OCI-LY7 (cell line): ENCODE measurements at regions not wholly inside any gene's neighbourhood (a gene's known extent, or its start where the extent isn't known, plus 50 kb on each side); places are given as distances from the start of the nearest gene placed in this dataset.

Source experiments
- CTCF ChIP-seq: fragments of 200-600 bp; sonication (generic); conservative IDR thresholded peaks from 2 replicates; pipeline ENCODE4 v1.5.1; 2014; ENCODE audit warnings: mild to moderate bottlenecking, antibody characterized with exemption, low read length, moderate library complexity, mixed read lengths
- EZH2phosphoT487 ChIP-seq: fragments of 200-600 bp; sonication (generic); IDR thresholded peaks from 2 replicates; pipeline ENCODE4 v1.6.1; 2018; ENCODE audit warnings: low read depth, borderline replicate concordance, mild to moderate bottlenecking, mixed run types, antibody characterized with exemption, low read length, moderate library complexity, mixed read lengths

DNA sequence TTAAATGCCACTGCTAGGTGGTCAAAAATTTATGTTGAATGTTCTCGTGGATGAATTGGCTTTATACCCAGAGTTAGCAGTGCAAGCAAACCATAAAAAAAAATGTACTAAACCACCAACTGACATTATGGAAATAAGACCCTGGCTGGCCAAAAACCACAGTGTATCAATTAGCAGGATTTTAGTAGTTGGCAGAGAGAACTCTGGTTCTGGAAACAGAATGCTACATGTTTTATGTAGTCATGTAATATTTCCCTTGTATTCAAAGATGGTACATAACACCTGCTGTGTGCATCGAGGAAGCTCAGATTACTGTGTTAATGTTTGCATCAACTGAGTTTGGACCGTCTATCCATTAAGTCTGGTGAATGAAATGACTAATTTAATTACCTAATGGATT is 618.5 kb downstream of the CCSER2 start:
- TF ChIP-seq CTCF (no peak), EZH2phosphoT487 (no peak)
